ENCODE measurements at regions not wholly inside any gene's neighbourhood (a gene's known extent, or its start where the extent isn't known, plus 50 kb on each side); places are given as distances from the start of the nearest gene placed in this dataset.

- TF ChIP-seq CTCF (IDR thresholded peaks at IDR 0.05; ENCODE audit: insufficient read depth, low read length): no peak
- DNase-seq (ENCODE audit: low read depth): no peak
- H3K4me3 ChIP-seq (ENCODE audit: low read depth, low read length): no peak overlapping the region
These were observed 790.1 kb downstream of the PLOD2 start for GRCh38 chr3:145370870-145371269.

GRCh38 chr3:145377301-145377700, 783.7 kb downstream of the PLOD2 start:
- no peak overlapping the region for H3K4me3 ChIP-seq (ENCODE audit: low read depth, low read length)
- DNase-seq (ENCODE audit: low read depth): no peak
- TF ChIP-seq CTCF (IDR thresholded peaks at IDR 0.05; ENCODE audit: insufficient read depth, low read length): no peak

- no peak for DNase-seq (ENCODE audit: low read depth)
These were observed 777.6 kb downstream of the PLOD2 start for GRCh38 chr3:145383416-145383815.

GRCh38 chr3:145384307-145384706, 776.7 kb downstream of the PLOD2 start:
- no peak for TF ChIP-seq CTCF (IDR thresholded peaks at IDR 0.05; ENCODE audit: insufficient read depth, low read length)
- no peak for DNase-seq (ENCODE audit: low read depth)
- H3K4me3 ChIP-seq (ENCODE audit: low read depth, low read length): no peak overlapping the region

More at GRCh38 chr3:145383416-145383815, 777.6 kb downstream of the PLOD2 start:
- no peak for TF ChIP-seq CTCF (IDR thresholded peaks at IDR 0.05; ENCODE audit: insufficient read depth, low read length)
- H3K4me3 ChIP-seq (ENCODE audit: low read depth, low read length): no peak overlapping the region

GRCh38 chr3:145387211-145387610, 773.8 kb downstream of the PLOD2 start:
- no peak overlapping the region for H3K4me3 ChIP-seq (ENCODE audit: low read depth, low read length)
- no peak for DNase-seq (ENCODE audit: low read depth)
- no peak for TF ChIP-seq CTCF (IDR thresholded peaks at IDR 0.05; ENCODE audit: insufficient read depth, low read length)

GRCh38 chr3:145395421-145395820, 765.6 kb downstream of the PLOD2 start:
- no peak overlapping the region for H3K4me3 ChIP-seq (ENCODE audit: low read depth, low read length)
- no peak for TF ChIP-seq CTCF (IDR thresholded peaks at IDR 0.05; ENCODE audit: insufficient read depth, low read length)
- no peak for DNase-seq (ENCODE audit: low read depth)

- H3K4me3 ChIP-seq (ENCODE audit: low read depth, low read length): no peak overlapping the region
- no peak for DNase-seq (ENCODE audit: low read depth)
- no peak for TF ChIP-seq CTCF (IDR thresholded peaks at IDR 0.05; ENCODE audit: insufficient read depth, low read length)
These were observed 749.4 kb downstream of the PLOD2 start for GRCh38 chr3:145411605-145412004.

All from fibroblast of the aortic adventitia (primary cell).